K562 (cell line): ENCODE measurements at regions not wholly inside any gene's neighbourhood (a gene's known extent, or its start where the extent isn't known, plus 50 kb on each side); places are given as distances from the start of the nearest gene placed in this dataset.

ENCODE experiments used
- ATAC-seq: fragments of 200-7000 bp; cut with Tn5 transposase; 3 replicates; pipeline ENCODE4 v1.9.1; 2020; ENCODE audit warnings: moderate library complexity
- BruUV-seq: library from RNA; stranded (reverse); fragments of 400-500 nt; replicated peaks from 2 replicates; lab custom pipeline; 2021; lab: Mats Ljungman, UMichigan
- CTCF ChIA-PET: fragments of 300-600 bp; formaldehyde crosslinking; extraction: SDS; loops from one replicate; lab custom pipeline; 2021; ENCODE audit warnings: low intra/inter-chr PET ratio; lab: Yijun Ruan, JAX
- POLR2A ChIA-PET: fragments of 300-600, 350-650 bp; sonication (Branson Sonifier 250); formaldehyde crosslinking; extraction: SDS; loops from one replicate; lab custom pipeline; 2021; ENCODE audit warnings: antibody characterized with exemption, inconsistent platforms; lab: Yijun Ruan, JAX
- DNase-seq, 4 experiments: peaks; one replicate each; pipeline versions ENCODE4 v3.0.0 to v3.0.0-alpha.2; 2011 to 2018; ENCODE audit warnings: low spot score in 3 of 4, mixed read lengths in 3 of 4; ENCODE audit errors: extremely low read depth in 1 of 4
- FAIRE-seq: peaks from 2 replicates; lab custom pipeline; 2011; peaks lifted over from hg19 to GRCh38; lab: Jason Lieb, UNC
- H2AFZ ChIP-seq: 2 replicates; pipeline ENCODE4 v1.6.0; 2011; ENCODE audit warnings: low read depth, low read length, control low read depth, inconsistent platforms
- H3K27ac ChIP-seq: fragments of 200-600 bp; 3 replicates; pipeline ENCODE4 v1.8.0; 2011; ENCODE audit warnings: low read depth, mild to moderate bottlenecking, control low read depth, inconsistent platforms, low read length, moderate library complexity, mixed read lengths; ENCODE audit errors: extremely low read depth
- H3K27me3 ChIP-seq, 2 experiments: fragments of 300-600 bp in 1 of 2; 2 replicates in 1 of 2; 3 replicates in 1 of 2; pipeline versions ENCODE4 v1.6.0 to v1.8.0; 2011; ENCODE audit warnings: inconsistent platforms in 2 of 2, low read length in 2 of 2, mild to moderate bottlenecking in 1 of 2, mixed read lengths in 1 of 2, moderate library complexity in 1 of 2; ENCODE audit not compliant: control insufficient read depth in 2 of 2, insufficient read depth in 2 of 2
- H3K36me3 ChIP-seq: fragments of 300-600 bp; 3 replicates; pipeline ENCODE4 v1.8.0; 2011; ENCODE audit warnings: mild to moderate bottlenecking, low read length, inconsistent platforms; ENCODE audit not compliant: control insufficient read depth, insufficient read depth
- H3K4me1 ChIP-seq, 2 experiments: fragments of 200-600 bp in 1 of 2; replicated peaks in 1 of 2; 2 replicates in 1 of 2; 3 replicates in 1 of 2; pipeline versions ENCODE4 v1.5.1 to v1.8.0; 2011; ENCODE audit warnings: inconsistent platforms in 2 of 2, low read length in 2 of 2, mild to moderate bottlenecking in 1 of 2, mixed read lengths in 1 of 2, moderate library complexity in 1 of 2; ENCODE audit not compliant: control insufficient read depth in 2 of 2, insufficient read depth in 2 of 2
- H3K4me2 ChIP-seq: 2 replicates; pipeline ENCODE4 v1.6.1; 2011; ENCODE audit warnings: low read length, control low read depth, inconsistent platforms, mixed read lengths; ENCODE audit not compliant: insufficient read depth
- H3K4me3 ChIP-seq: fragments of 200-600 bp; sonication (generic), shearing (Covaris generic); 2 replicates; pipeline ENCODE4 v1.5.1; 2016; ENCODE audit warnings: control low read depth, inconsistent platforms
- H3K79me2 ChIP-seq: fragments of 200-600 bp; 3 replicates; pipeline ENCODE4 v1.8.0; 2011; ENCODE audit warnings: low read length, inconsistent platforms; ENCODE audit not compliant: control insufficient read depth, insufficient read depth
- H3K9ac ChIP-seq, 2 experiments: 2 replicates each; pipeline versions ENCODE4 v1.6.0 to v1.6.1; 2011; ENCODE audit warnings: low read depth in 2 of 2, low read length in 2 of 2, control low read depth in 1 of 2, inconsistent platforms in 1 of 2, mild to moderate bottlenecking in 1 of 2, mixed read lengths in 1 of 2; ENCODE audit not compliant: insufficient read depth in 1 of 2
- H3K9me1 ChIP-seq: one replicate; pipeline ENCODE4 v1.6.0; 2011; ENCODE audit warnings: inconsistent platforms, mild to moderate bottlenecking, low read length, moderate library complexity; ENCODE audit not compliant: control insufficient read depth, insufficient read depth
- H3K9me3 ChIP-seq: replicated peaks from 2 replicates; pipeline ENCODE4 v1.5.1; 2011; ENCODE audit warnings: low read depth, low read length, inconsistent platforms; ENCODE audit not compliant: control insufficient read depth, insufficient read depth
- H4K20me1 ChIP-seq: replicated peaks from 2 replicates; pipeline ENCODE4 v1.6.1; 2011; ENCODE audit warnings: low read length, inconsistent platforms, mixed read lengths; ENCODE audit not compliant: control insufficient read depth, insufficient read depth
- PHF20 ChIP-seq: fragments of 450-650 bp; IDR thresholded peaks from 2 replicates; pipeline ENCODE4 v1.6.1; 2018; ENCODE audit not compliant: partially characterized antibody
- ZNF699 ChIP-seq: fragments of 250-450 bp; sonication (Bioruptor Pico); IDR thresholded peaks from 2 replicates; pipeline ENCODE4 v1.8.0; 2021; ENCODE audit warnings: mild to moderate bottlenecking, moderate library complexity; ENCODE audit not compliant: insufficient replicate concordance
- WGBS: fragments of 100-300 bp; shearing (Covaris generic); methylation state at CpG from one replicate; pipeline ENCODE4 v1.1.6; 2016; ENCODE audit warnings: low coverage, mixed read lengths; ENCODE audit not compliant: insufficient coverage; ENCODE audit errors: missing lambda C conversion rate; 5-methylcytosine and 5-hydroxymethylcytosine counted together
- in situ Hi-C: fragments of 300-500 bp; cut with MboI; formaldehyde crosslinking; loops from 4 replicates; pipeline ENCODE4 v1.15.0; 2018; ENCODE audit warnings: inconsistent platforms, mixed read lengths
- intact Hi-C: fragments of 100-400 bp; cut with micrococcal nuclease; formaldehyde crosslinking; loops from 2 replicates; pipeline ENCODE4 v1.14.2; 2022

DNA sequence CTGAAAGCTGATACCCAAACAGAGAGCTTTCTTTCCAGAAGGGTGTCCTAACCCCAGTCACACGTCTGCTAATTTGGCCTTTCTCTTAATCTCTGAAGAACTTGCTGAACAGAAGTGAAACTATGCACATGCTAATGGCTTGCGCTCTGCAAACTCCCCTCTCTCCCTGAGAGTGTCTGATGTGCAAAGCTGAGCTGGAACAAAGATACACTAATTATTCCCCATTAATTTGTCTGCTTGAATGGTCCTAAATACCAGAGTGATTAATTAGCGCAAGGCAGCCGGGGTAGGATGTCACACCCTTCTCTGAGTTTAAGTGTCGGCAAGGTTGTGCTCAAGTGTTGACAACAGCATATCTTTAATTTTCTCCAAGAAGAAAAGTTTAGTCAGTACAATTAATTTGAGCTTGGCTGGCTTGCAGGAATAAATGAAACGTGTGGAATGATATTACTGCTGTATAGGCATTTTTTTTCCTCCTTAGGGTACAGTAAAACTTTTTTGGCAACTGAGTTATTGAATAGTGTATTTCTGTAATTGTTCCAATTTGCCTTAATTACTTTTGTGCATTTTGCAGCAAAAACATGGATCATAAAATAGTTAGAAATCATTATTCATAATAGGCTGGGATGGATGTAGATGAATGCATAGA lies 715.9 kb upstream of the POU3F2 start:
- WGBS = 0% methylated on average over 5 of the region's 6 CpGs
- intact Hi-C loops = no loop called here
- no peak overlapping the region for H3K9ac ChIP-seq
- in situ Hi-C loops = no loop called here
- TF ChIP-seq PHF20 = no peak
- no peaks in the 10 kb centered on the region for H3K27me3 ChIP-seq
- DNase-seq (no peak), ATAC-seq (no peak), FAIRE-seq (no peak)
- no peak overlapping the region for H3K4me3 ChIP-seq
- no peaks in the 10 kb centered on the region for H4K20me1 ChIP-seq
- H3K9me3 ChIP-seq = no peaks in the 10 kb centered on the region
- ChIA-PET CTCF (no interaction called here), POLR2A (no interaction called here)
- no peaks in the 10 kb centered on the region for H3K9me1 ChIP-seq
- BruUV-seq = no TSS peak
- H2AFZ ChIP-seq = no peak overlapping the region
- no peaks in the 10 kb centered on the region for H3K4me1 ChIP-seq
- no peak overlapping the region for H3K27ac ChIP-seq
- H3K79me2 ChIP-seq = no peaks in the 10 kb centered on the region
- no peak overlapping the region for H3K4me2 ChIP-seq
- H3K36me3 ChIP-seq = no peaks in the 10 kb centered on the region

DNA sequence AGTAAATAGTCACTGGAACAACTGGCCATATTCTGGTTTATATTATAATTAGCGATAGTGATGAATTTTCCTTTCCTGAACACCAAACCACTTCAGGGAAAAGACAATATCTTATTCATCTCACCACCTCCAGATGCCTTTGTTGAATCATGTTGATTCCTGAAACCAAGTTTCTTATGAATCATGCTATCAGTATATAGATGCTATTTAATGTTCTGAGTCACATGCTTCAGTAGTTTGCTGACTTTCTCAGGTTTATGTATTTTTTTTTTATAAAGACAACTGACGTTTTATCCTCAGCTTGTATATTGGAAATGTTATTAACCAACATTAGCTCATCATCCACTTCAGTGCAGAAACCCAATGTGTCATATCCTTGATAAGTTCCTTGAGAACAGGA lies 710.2 kb upstream of the POU3F2 start:
- no peaks in the 10 kb centered on the region for H3K27me3 ChIP-seq
- in situ Hi-C loops = no loop called here
- POLR2A ChIA-PET = no interaction called here
- H3K4me2 ChIP-seq = no peak overlapping the region
- no peak overlapping the region for H3K27ac ChIP-seq
- H2AFZ ChIP-seq = no peak overlapping the region
- ATAC-seq = no peak
- TF ChIP-seq ZNF699 = no peak
- TF ChIP-seq, all 486 proteins: peak for 0
- no TSS peak for BruUV-seq
- intact Hi-C loops = no loop called here
- no peak overlapping the region for H3K9ac ChIP-seq
- no peaks in the 10 kb centered on the region for H4K20me1 ChIP-seq
- CTCF ChIA-PET = no interaction called here
- no peaks in the 10 kb centered on the region for H3K36me3 ChIP-seq
- H3K9me3 ChIP-seq = no peaks in the 10 kb centered on the region
- 0% methylated on average over 2 of the region's 2 CpGs for WGBS
- no peaks in the 10 kb centered on the region for H3K4me1 ChIP-seq
- DNase-seq = no peak
- H3K9me1 ChIP-seq = no peaks in the 10 kb centered on the region
- H3K79me2 ChIP-seq = no peaks in the 10 kb centered on the region
- H3K4me3 ChIP-seq = no peak overlapping the region
- no peak for FAIRE-seq
